CD1c-positive myeloid dendritic cell (primary cell): ENCODE measurements at regions not wholly inside any gene's neighbourhood (a gene's known extent, or its start where the extent isn't known, plus 50 kb on each side); places are given as distances from the start of the nearest gene placed in this dataset.
"Not testable (repeated sequence)": the region's sequence is repeated elsewhere in the genome, so short reads cannot be mapped to it uniquely, and the experiment has no call there.

Experiments
- DNase-seq: peaks from one replicate; pipeline ENCODE4 v3.0.0-alpha.2; 2016; ENCODE audit errors: extremely low spot score

DNA sequence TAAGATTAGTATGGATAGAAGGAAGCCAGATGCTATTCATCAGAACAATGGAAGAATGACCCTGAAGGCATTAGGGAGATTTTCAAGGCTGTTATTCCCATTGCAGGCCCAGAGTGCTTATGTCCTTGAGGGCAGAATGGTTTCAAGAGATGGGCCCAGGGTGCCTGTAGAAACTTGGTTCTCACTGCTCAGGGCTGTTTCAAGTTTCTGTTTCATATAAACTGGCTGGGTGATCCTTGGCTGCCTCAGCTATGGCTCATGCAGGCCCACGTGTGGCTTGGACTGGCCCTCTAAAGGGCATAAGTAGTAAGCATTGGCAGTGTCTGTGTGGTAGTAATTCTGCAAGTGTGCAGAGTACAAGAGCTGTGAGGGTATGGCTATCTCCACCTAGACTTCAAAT lies 540.9 kb upstream of the MAN1A1 start:
- no peak for DNase-seq

DNA sequence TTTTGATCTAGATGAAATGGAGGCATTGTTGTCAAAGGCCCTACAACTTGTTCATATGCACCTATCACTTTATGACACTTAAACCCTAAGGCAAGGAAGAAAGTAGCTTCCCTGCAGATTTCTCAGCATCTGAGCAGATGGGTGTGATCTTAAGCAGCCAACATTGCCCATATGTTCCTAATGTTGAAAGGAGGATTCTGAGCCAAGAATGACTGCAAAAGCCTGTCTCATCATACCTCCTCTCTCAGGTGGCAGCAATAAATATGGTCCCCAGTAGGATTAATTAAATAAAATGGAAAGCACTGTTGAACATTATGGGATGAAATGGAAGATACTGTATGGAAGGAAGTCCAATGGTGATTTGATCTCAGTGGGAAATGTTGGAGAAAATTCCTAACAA lies 538.1 kb upstream of the MAN1A1 start:
- no peak for DNase-seq

DNA sequence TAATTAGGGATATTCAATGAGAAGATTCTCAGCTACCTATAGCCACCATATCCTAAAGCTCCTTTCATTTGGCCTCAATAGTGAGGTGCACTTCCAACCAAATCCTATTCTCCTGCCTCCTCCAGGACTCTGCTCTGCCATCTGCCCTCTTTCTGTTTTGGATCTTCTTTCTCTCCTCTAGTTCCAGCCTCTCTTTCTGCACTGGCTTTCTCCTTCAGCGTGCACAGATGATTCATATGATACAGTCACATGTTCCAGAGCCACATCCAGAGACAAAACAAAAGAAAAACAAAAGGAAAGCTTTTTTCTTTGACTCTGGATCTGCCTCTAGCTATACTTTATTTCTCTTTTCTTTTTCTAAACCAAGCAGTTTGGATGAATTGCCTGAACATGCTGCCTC lies 531.9 kb upstream of the MAN1A1 start:
- no peak for DNase-seq

DNA sequence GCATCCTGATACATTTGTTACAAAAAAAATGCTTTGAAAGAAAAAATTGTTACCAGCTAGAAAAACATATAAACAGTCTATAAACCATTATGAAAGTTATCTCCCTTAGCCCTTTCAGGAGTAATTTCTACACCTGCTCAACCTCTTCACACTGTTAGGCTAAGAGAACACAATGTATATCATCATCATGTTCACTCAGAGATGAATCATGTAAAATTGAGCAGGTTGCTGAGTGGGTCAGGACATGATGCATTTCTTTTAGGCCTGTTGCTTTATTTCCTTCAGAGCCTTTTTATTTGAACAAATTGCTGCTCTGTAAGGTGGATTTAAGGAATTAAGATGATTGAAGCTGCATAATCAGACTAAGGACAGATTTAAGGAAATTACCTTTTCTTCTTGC lies 531.3 kb upstream of the MAN1A1 start:
- no peak for DNase-seq

DNA sequence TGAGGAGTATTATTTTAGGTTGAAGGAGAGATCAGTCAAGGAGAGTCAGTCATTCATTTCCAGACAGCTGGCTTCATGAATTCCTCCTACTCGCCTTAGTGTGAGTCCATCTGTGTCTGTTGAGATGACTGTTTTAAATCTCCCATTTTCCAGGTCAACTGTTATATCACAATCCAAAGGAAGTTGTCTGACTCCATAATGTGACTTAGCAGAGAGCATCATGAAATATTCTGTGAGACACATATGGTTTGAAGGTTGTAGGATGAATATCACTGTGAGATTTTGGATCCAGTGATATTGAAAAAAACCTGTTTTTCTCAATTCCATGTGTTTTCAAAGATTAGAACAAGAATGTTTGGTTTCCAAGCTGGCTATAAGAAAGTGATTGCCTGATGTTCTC lies 530.2 kb upstream of the MAN1A1 start:
- DNase-seq: no peak

DNA sequence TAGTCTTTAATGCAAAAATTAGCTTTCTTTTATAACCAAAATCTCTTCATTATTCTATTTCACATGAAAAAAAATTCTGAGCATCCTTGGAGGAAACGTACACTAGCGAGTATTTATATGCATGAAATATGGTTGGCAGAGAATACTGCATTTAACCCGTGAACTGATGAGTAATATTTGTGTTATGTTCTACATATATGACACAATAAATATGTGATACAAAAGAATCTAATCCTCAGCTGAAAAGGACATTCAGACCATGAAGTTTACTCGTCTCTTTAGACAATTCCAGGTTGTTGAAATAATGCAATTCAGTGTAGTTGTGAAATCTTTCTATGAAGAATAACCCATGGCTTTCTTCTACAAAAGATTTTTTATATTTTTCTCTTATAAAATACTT lies 524.8 kb upstream of the MAN1A1 start:
- DNase-seq: no peak

DNA sequence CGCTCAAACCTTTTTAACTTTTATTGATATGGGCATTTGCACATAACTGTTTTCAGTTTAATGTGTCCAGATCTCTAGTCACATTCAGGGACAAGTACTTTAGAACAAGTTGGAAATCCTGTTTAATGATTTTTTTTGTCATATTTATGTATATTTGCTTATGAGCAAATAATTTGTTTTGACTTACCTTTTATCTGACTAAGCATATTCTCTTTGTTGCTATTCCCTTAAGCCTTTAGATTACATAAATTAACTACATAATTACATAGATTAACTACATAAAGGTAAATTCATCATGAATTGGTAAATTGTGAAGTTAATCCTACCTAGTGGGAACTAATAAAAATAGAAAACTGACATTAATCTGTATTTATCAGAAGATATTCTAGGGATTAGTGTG lies 523.5 kb upstream of the MAN1A1 start:
- DNase-seq: no peak

DNA sequence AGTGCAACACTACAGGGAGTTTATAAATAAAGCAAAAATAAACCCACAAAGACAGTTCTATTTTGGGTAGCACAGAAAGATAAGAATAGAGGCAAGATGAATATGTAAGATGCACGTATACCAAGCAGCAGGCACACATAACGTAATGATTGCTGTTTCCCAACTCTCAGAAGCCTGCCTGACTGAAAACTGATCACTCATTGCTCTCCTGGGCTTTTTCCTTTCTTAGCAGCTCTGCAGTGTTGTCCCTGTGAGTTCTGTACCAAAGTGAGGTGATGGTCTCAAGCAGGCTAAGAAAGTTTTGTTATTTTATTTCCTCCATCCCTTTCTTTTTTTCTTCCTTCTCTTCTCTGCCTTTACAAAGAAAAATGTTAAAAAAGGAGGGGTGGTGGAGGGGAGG lies 522.0 kb upstream of the MAN1A1 start:
- DNase-seq: no peak

DNA sequence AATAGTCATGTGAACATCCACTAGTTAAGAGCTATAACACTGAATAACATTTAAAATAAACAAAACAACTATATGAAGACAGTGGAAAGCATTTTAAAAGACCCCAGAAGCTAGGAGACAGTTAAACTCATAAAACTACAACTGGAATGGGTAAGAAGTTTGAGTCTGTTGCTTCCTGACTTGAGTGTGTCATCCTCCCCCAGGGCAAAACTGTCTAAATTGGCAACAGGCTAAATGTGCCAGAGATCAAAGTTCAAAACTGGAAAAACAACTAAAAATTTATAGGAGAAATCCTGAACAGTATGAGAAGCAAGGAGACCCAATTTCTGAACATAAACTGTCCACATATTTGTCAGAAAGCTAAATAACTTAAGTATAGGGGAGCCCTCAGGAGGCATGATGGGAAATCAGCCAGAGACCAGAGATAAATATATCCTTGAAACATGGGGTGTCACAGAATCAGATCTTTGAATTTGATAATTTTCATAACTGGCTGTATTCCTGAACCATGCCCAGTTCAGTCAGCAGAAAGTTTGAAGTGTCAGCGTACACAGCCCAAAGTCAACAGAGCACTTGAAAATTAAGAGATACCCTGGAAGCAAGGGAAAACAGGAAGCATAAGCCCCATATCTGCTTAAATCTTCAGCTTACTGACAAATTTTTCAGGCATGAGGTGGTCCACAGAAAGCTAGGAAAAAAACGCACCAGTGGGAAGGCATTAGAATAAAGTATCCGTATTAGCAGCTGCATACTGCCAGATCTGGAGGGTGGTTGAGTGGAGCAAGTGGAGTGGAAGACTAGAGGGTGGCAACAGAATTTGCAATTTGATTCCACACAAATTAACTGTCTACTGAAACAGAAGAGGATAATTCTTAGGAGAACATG lies 516.1 kb upstream of the MAN1A1 start:
- DNase-seq: no peak

DNA sequence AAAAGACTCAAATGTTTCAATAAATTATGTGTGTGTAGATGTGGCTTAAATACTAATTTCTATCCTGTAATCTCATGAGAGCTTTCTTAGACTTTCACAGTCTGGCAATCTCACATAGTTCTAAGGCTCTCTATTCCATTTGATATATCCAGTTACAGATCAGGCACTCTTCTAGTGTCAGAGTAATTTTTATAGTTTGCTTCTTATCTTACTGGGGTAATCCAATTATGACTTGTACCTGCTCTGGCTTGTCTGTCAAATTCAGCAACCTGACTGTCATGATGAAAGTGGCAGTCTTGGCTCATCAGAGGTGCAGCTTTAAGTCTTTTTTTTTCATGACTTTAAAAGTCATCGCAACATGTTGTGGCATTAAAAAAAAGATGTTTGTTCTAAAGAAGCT lies 513.2 kb upstream of the MAN1A1 start:
- DNase-seq: no peak

DNA sequence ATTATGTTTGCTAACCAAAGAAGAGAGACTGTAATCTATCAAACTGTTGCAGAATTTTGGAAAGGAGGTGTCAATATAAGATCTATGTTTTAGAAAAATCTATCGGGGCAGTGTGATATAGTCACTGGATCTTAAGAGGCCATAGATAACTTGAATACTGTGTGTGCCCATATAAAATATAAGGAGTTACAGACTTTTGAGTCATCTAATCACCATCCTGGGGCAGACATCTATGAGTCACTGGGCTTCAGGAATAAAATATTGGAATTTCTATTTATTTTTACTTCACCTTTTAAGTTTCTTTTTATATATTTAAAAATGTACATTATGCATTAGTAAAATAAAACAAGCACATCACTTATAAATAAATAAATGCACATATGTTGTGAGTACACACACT lies 509.3 kb upstream of the MAN1A1 start:
- DNase-seq: no peak

DNA sequence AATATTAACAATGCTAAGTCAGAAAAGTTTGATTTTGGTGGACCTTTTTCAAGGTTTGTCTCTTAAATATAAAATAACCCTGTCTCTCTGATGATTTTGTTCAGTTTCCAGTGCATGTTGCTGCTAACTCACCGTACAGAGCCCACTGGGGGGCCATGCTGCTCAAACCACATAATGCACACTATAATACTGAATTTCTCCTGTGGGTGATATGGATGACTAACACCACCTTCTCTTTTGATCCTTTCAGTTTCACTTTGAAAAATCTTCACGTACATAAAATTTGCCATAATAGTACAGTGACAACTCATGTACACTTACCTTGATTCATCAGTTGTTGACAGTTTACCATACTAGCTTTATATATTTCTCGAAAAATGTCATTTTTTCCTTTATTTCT lies 506.6 kb upstream of the MAN1A1 start:
- DNase-seq: no peak

DNA sequence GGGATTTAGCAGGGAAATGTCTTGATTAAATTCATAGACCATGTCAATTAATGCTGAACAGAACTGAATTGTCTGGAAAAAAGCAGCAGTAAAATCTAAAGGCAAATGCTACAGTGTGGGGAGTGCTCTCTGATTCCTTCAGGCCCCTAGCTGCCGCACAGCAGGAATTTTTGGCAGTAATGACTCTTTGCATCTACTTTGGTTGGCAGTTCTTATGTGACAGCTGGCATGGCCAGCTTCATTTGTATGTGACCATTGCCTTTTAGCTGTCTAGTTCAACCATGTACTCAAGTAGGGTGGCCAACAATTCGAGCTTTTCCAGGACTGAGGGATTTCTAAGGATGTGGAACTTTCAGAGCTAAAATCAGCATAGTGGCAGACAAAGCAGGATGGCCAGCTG lies 499.1 kb upstream of the MAN1A1 start:
- no peak for DNase-seq

DNA sequence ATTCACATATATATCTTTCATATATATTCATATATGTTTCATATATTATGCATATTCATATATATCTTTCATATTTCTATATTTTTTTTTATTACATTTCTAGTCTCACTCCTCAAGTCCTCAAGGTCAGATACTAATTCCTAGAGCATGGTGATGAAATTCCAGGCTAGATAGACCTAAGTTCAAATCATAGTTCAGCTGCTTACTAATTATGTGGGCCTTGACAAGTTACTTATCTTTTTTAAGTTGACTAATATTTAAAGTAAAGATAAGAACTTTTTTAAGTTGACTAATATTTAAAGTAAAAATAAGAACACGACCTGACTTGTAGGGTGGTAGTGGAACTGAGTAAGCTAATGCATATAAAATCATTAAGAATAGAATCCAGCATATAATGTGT lies 495.6 kb upstream of the MAN1A1 start:
- DNase-seq: no peak

DNA sequence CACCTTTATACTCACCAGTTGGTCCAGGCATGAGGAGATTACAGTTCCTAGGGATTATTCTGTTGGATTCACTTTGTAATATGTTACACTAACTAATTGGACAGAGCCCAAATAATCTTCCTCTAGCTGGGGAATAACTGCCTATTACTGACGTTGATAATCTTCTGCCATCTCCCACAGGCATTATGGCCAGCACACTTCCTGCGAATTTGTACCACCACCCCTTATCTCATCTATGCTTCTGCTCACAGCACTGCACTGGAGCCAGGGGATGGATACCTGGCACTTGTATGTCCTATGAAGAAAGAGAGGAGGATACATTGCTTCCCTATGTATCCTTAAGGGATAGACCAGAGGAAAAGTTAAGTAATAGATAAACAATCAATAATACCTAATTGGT lies 494.8 kb upstream of the MAN1A1 start:
- no peak for DNase-seq

DNA sequence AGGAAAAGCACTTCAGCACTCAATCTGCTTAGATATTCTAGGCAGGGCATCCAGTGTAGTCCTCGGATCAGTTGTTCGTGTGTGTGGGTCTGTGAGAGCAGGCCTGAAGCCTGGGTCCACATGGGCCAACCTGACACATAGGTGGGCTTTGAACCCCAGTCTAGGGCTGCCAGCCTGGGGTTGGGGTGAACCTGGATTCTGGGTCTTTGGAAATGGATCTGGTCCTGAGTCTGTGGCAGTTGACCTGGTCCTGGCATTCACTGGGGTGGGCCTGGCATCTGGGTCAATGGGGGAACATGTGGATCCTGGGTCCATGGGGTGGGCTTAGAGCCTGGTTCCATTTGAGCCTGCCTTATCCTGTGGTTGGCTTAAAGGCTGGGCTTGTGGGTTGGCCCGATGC lies 492.6 kb upstream of the MAN1A1 start:
- no peak for DNase-seq

DNA sequence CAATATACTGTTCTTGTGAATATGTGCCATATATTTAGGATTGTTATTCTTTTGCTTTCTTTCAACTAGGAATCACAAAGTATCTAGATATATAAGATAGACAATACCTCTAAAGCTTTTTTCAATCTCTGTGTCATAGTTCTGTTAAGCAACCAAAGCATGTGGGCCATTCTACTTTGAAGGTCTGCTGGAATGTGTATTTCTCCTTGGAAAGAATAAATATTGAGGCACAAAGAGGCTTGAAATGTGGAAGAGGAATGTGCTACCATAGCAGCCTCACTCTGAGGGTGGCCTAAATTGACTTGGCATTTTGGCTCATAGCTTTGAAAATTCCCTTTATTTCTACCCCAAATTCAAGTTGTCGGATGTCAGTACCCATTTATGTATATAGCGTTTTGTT lies 488.5 kb upstream of the MAN1A1 start:
- DNase-seq: no peak

DNA sequence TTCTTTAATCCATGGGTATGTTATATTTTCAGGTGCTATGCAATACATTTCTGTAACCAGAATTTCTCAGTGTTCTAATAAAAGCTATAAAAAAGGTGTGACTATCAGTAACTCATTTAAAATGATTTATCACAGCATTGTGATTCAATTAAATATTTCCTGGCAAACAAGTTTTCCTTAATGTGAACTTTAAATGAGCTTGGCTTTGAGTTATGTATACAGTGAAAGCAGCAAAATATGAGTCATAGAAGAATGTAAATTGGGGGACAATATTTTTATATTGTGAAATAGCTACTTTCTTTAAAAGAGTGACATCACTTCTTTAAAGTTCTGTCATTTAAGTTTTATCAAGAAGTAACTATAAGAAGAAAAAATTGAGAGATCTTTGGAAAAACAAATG lies 484.9 kb upstream of the MAN1A1 start:
- DNase-seq: no peak

DNA sequence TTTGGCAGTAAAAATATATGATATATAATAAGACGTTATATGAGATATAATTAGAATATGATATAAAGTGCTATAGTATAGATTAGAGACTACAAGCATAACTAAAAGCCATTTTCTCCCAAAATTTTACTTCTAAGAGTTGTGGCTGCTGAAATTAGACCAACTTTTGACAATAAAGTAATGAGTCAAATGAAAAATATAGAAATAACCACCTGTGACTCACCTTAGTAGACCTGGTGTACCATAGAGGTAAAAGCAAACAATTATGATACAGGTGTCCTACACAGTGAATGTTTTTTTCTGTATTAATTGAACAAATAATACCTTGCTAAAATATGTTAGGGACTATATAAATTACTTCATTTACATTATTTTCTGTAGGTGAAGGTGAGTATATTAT lies 482.9 kb upstream of the MAN1A1 start:
- DNase-seq: no peak

DNA sequence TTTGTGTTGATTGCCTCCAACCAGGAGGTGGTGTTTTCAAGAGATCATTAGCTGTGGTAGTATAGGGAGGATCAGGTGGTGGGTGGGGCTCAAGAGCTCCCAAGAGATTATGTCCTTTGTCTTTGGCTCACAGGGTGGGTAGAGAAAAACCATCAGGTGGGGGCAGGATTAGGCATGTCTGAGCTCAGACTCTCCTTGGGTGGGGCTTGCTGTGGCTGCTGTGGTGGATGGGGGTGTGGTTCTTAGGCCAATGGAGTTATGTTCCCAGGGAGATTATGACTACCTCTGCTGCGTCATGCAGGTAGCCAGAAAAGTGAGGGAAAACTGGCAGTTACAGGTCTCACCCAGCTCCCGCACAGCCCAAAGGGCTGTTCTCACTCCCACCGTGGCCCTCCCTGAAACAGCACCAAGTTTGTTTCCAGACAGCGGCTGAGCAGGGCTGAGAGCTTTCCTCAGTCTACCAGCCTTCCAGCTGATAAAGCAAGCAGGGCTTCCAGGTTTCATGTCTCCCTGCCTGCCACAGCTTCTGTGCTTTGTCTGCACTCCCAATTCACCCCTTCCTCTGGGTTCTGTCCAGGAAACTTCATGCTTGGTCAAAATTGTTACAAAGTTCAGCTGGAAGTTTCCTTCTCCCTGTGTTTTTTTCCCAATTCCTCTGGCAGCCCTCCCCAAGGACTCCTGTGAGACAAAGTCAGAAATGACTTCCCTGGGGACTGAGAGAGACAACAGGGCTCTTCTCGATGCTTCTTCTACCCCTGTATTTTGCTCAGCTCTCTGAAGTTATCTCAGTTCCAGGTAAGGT lies 481.1 kb upstream of the MAN1A1 start:
- DNase-seq: no peak

DNA sequence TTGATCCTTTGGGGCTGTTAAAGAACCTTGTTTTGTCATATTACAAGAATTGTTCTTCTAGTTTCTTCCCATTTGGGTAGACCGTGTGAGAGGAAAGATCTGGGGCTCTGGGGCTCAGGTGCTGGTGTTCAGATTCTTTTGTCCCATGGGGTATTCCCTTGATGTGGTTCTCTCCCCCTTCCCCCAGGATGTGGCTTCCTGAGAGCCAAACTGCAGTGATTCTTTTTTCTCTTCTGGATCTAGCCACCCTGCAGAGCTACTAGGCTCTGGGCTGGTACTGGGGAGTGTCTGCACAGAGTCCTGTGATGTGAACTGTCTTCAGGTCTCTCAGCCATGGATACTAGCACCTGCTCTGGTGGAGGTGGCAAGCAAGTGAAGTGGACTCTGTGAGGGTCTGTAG lies 480.5 kb upstream of the MAN1A1 start:
- no peak for DNase-seq

DNA sequence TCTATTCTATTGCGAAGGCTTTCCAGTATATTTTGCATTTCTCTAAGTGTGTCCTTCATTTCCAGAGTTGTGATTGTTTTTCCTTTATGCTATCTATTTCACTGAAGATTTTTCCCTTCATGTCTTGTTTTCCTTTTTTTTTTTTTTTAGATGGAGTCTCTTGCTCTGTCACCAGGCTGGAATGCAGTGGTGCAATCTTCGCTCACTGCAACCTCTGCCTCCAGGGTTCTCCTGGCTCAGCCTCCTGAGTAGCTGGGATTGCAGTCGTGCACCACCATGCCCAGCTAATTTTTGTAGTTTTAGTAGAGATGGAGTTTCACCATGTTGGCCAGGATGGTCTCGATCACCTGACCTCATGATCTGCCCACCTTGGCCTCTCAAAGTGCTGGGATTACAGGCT lies 479.9 kb upstream of the MAN1A1 start:
- DNase-seq: not testable (repeated sequence)

DNA sequence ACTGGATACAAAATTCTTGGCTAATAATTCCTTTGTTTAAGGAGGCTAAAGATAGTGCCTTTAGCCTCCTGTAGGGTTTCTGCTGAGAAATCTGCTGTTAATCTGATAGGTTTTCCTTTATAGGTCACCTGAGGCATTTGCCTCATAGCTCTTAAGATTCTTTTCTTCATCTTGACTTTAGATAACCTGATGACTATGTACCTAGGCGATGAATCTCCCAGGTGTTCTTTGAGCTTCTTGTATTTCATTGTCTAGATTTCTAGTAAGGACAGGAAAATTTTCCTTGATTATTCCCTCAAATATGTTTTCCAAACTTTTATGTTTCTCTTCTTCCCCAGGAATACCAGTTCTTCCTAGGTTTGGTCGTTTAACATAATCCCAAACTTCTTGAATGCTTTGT lies 479.4 kb upstream of the MAN1A1 start:
- DNase-seq: no peak
